Tibial nerve (tissue), 4 donors: ENCODE measurements at regions not wholly inside any gene's neighbourhood (a gene's known extent, or its start where the extent isn't known, plus 50 kb on each side); places are given as distances from the start of the nearest gene placed in this dataset.

Experiments
- CTCF ChIP-seq, 5 experiments: fragments of 200-600 bp in 3 of 5; fragments of 450-650 bp in 2 of 5; sonication (generic) in 3 of 5; IDR thresholded peaks; one replicate each; pipeline ENCODE4 v1.5.1; 2016 to 2019; ENCODE audit warnings: antibody characterized with exemption in 5 of 5, mild to moderate bottlenecking in 3 of 5, moderate library complexity in 2 of 5
- EP300 ChIP-seq, 2 donors: sonication (generic); formaldehyde crosslinking; IDR thresholded peaks; one replicate each; pipeline ENCODE4 v1.6.1; 2017; ENCODE audit warnings: antibody characterized with exemption in 2 of 2, mild to moderate bottlenecking in 1 of 2
- POLR2A ChIP-seq, 2 donors: fragments of 450-650 bp; IDR thresholded peaks; one replicate each; pipeline ENCODE4 v1.6.1; 2017; ENCODE audit warnings: antibody characterized with exemption in 2 of 2, mild to moderate bottlenecking in 2 of 2, moderate library complexity in 2 of 2

- TF ChIP-seq CTCF (IDR thresholded peaks at IDR 0.05) (no peak), POLR2A (IDR thresholded peaks at IDR 0.05) (no peak), EP300 (IDR thresholded peaks at IDR 0.05) (no peak)
Observed at GRCh38 chr4:117550085-117550484, 464.7 kb upstream of the TRAM1L1 start.
